Erythroblast (primary cell): ENCODE measurements at regions not wholly inside any gene's neighbourhood (a gene's known extent, or its start where the extent isn't known, plus 50 kb on each side); places are given as distances from the start of the nearest gene placed in this dataset.

Experiments used
- DNase-seq, 2 experiments: peaks; one replicate each; lab custom pipeline; 2025; lab: John Stamatoyannopoulos, UW
- GATA1 ChIP-seq: IDR thresholded peaks from 2 replicates; pipeline ENCODE4 v1.6.1; 2011; ENCODE audit warnings: low read depth, mild to moderate bottlenecking, control low read depth, low read length, moderate library complexity
- POLR2A ChIP-seq: IDR thresholded peaks from 2 replicates; pipeline ENCODE4 v1.6.1; 2011; ENCODE audit warnings: mild to moderate bottlenecking, low read length

- TF ChIP-seq GATA1 (no peak), POLR2A (no peak)
- no peak for DNase-seq
Observed at GRCh38 chr7:34298492-34299013, 359.5 kb upstream of the NPSR1 start.

- DNase-seq: no peak
- TF ChIP-seq POLR2A: no peak
- no peak for TF ChIP-seq GATA1
Observed at GRCh38 chr7:34299066-34299465, 359.0 kb upstream of the NPSR1 start.

GRCh38 chr7:34307540-34307939 is 350.5 kb upstream of the NPSR1 start:
- TF ChIP-seq POLR2A: no peak
- no peak for TF ChIP-seq GATA1

GRCh38 chr7:34308595-34308994 is 349.4 kb upstream of the NPSR1 start:
- DNase-seq: no peak
- TF ChIP-seq POLR2A (no peak), GATA1 (no peak)

More at GRCh38 chr7:34307540-34307939, 350.5 kb upstream of the NPSR1 start:
- no peak for DNase-seq

GRCh38 chr7:34309116-34309515 is 348.9 kb upstream of the NPSR1 start:
- DNase-seq: no peak
- TF ChIP-seq GATA1: no peak
- no peak for TF ChIP-seq POLR2A

- DNase-seq: no peak
- no peak for TF ChIP-seq GATA1
- TF ChIP-seq POLR2A: no peak
Observed at GRCh38 chr7:34309584-34309983, 348.4 kb upstream of the NPSR1 start.

- no peak for DNase-seq
- TF ChIP-seq POLR2A: no peak
- TF ChIP-seq GATA1: no peak
Observed at GRCh38 chr7:34311591-34311990, 346.4 kb upstream of the NPSR1 start.

GRCh38 chr7:34312624-34313023 is 345.4 kb upstream of the NPSR1 start:
- DNase-seq: no peak
- no peak for TF ChIP-seq GATA1
- no peak for TF ChIP-seq POLR2A

- TF ChIP-seq GATA1 (no peak), POLR2A (no peak)
- DNase-seq: no peak
Observed at GRCh38 chr7:34313289-34313688, 344.7 kb upstream of the NPSR1 start.

- no peak for TF ChIP-seq GATA1
- TF ChIP-seq POLR2A: no peak
- DNase-seq: no peak
Observed at GRCh38 chr7:34315032-34315431, 343.0 kb upstream of the NPSR1 start.

- TF ChIP-seq POLR2A (no peak), GATA1 (no peak)
- DNase-seq: no peak
Observed at GRCh38 chr7:34317039-34317438, 341.0 kb upstream of the NPSR1 start.

GRCh38 chr7:34320412-34320811 is 337.6 kb upstream of the NPSR1 start:
- TF ChIP-seq GATA1 (no peak), POLR2A (no peak)
- DNase-seq: no peak

- peak; percentile 44 to 64 for DNase-seq
- TF ChIP-seq POLR2A: no peak
Observed at GRCh38 chr7:34320926-34321661, 336.9 kb upstream of the NPSR1 start.

GRCh38 chr7:34322841-34323240 is 335.2 kb upstream of the NPSR1 start:
- TF ChIP-seq POLR2A: no peak
- TF ChIP-seq GATA1: no peak
- no peak for DNase-seq

GRCh38 chr7:34327681-34328080 is 330.3 kb upstream of the NPSR1 start:
- no peak for DNase-seq
- no peak for TF ChIP-seq POLR2A
- no peak for TF ChIP-seq GATA1
